Epithelial cell of proximal tubule (primary cell): ENCODE measurements at regions not wholly inside any gene's neighbourhood (a gene's known extent, or its start where the extent isn't known, plus 50 kb on each side); places are given as distances from the start of the nearest gene placed in this dataset.

Source experiments
- DNase-seq: peaks from one replicate; pipeline ENCODE4 v3.0.0-alpha.2; 2011; ENCODE audit warnings: low read depth
- H3K4me3 ChIP-seq: 2 replicates; pipeline ENCODE4 v1.5.1; 2011; ENCODE audit warnings: low read depth, mild to moderate bottlenecking, low read length
- TF ChIP-seq, protein P1 (sequence below): conservative IDR thresholded peaks from 2 replicates; pipeline ENCODE4 v1.5.1; 2012; ENCODE audit warnings: low read depth, mild to moderate bottlenecking, low read length

- no peak for DNase-seq
- H3K4me3 ChIP-seq = no peak overlapping the region
- TF ChIP-seq, protein P1, sequence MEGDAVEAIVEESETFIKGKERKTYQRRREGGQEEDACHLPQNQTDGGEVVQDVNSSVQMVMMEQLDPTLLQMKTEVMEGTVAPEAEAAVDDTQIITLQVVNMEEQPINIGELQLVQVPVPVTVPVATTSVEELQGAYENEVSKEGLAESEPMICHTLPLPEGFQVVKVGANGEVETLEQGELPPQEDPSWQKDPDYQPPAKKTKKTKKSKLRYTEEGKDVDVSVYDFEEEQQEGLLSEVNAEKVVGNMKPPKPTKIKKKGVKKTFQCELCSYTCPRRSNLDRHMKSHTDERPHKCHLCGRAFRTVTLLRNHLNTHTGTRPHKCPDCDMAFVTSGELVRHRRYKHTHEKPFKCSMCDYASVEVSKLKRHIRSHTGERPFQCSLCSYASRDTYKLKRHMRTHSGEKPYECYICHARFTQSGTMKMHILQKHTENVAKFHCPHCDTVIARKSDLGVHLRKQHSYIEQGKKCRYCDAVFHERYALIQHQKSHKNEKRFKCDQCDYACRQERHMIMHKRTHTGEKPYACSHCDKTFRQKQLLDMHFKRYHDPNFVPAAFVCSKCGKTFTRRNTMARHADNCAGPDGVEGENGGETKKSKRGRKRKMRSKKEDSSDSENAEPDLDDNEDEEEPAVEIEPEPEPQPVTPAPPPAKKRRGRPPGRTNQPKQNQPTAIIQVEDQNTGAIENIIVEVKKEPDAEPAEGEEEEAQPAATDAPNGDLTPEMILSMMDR = no peak
These were observed 118.8 kb upstream of the UBE2E2 start for GRCh38 chr3:23084367-23084766.

DNA sequence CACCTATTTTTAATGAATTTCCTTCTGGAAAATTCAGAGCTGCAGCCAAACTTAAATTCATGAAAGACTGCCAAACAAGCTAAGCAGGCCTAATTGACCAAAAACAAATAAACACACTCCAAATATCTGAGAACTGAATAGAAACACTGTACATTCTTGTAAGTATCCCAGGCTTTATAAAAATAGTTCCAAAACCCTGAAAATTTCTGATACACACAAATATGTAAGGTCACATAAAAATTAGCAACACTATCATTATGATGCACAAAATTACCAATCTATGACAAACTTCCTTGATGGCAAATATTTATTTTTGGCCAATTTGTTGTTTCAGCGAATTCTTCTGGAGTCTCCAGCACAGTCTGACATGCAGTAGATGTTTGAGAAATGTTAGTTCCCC lies 117.9 kb upstream of the UBE2E2 start:
- H3K4me3 ChIP-seq = no peak overlapping the region
- TF ChIP-seq, protein P1 = no peak
- no peak for DNase-seq

DNA sequence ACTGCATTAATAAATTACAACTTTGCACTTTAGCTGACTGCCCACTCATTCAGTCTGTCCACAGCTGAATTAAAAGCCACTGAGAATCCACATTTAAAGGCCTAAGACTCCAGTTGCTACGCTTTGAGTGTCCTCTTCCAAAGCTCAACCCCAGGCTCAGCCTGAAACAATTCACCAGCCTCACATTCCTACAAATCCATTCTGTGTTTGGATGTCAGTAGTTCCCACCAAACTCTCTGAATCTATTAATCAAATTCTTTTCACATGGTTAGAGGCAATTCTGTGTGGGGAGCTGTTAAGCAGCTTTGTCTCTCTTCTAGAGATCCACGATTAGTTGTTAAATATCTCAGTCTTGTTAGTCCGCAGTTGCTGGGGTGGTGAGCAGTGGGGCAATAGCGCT lies 116.8 kb upstream of the UBE2E2 start:
- no peak overlapping the region for H3K4me3 ChIP-seq
- DNase-seq = no peak
- TF ChIP-seq, protein P1 = no peak

DNA sequence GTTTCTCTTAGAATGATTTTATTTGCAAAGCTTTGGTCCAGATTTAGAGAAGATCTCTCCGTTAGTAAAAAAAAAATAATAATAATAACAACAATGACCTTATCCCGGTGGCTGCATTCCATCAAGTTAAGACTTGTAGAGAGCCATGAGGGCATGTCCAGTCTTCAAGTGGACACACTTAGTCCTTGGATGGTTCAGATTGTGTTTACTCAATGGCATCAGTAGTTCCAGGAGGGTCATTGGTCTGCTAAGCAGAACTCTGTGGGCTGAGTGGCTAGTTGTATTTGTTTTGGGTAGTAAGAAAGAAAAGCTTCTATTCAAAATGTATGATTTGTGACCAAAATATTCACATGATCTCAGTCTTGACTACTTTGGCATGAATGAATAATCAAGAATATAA lies 116.3 kb upstream of the UBE2E2 start:
- DNase-seq = no peak
- TF ChIP-seq, protein P1 = no peak
- H3K4me3 ChIP-seq = no peak overlapping the region

DNA sequence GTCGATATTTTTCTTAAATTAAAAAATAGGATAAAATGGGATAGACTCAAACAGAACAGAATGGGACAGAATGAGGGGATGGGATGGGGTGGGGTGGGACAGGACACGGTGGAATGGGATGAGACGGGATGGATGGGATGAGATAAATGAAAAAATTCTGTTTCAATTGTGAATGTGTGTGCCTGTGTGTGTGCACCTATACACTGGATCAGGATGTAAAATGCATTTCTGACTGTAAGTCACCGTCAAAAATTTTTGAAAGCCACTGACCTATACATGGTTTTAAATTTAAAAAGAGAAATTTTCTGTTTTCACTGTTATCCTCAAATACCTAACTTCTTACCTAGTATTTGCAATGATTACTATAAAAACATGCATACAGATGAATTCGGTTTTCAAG lies 108.7 kb upstream of the UBE2E2 start:
- no peak for DNase-seq
- H3K4me3 ChIP-seq = no peak overlapping the region
- TF ChIP-seq, protein P1 = no peak

DNA sequence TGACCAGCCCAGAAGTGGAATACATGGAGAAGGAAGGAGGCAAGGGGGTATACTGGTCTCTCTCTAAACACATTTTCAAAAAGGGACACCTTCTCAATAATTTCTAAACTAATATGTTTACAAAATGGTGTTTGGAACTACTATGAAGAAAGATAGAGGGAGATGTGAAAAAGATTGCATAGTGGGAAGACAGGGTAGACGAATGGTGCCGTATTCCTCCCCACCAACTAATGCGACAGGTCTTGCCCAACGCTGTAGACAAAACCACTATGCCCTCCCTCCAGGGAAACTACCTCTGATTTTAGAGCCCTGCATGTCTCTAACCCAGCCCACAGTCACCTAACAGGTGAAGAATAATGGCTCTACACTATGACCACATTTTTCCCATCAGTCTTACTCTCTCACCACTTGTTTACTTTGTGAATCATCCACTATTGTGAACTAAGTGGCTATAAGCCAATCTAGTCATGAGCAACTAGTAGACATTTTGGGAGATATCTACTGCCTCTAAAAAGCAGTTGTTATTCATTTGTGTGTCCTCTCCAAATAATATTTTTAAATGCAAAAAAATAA lies 108.2 kb upstream of the UBE2E2 start:
- TF ChIP-seq, protein P1 = no peak
- peak; percentile 82 for DNase-seq
- no peak overlapping the region for H3K4me3 ChIP-seq

DNA sequence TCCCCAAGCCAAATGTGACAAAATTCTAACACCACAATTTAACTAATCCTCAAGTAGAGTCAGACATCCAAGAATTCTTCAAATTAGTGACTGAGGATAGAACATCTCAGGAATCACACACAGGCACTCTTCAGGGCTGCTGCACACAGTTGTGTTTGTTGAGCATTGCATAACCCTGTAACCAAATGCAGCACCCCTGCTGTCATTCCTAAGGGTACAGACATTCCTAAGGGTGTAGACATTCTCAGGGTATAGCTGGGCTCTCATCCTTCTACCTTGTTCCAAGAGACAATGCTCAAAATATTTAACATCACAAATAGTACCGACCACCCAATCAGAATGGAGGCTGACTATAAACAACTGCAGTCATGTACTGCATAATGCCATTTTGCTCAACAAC lies 107.1 kb upstream of the UBE2E2 start:
- TF ChIP-seq, protein P1 = no peak
- H3K4me3 ChIP-seq = no peak overlapping the region
- DNase-seq = peak; percentile 52
